Memory B cell (primary cell): ENCODE measurements at regions not wholly inside any gene's neighbourhood (a gene's known extent, or its start where the extent isn't known, plus 50 kb on each side); places are given as distances from the start of the nearest gene placed in this dataset.

Source experiments
- ATAC-seq: fragments of 150-1000 bp; cut with Tn5 transposase; 2 replicates; pipeline ENCODE4 v1.10.0; 2021; ENCODE audit warnings: low read depth, mild to moderate bottlenecking, moderate library complexity
- DNase-seq, 2 donors: peaks; one replicate each; pipeline ENCODE4 v3.0.0; 2022; ENCODE audit warnings: low spot score in 2 of 2
- H3K27ac Mint-ChIP-seq: one replicate; pipeline ENCODE4 v1.8.0; 2022; ENCODE audit warnings: mild to moderate bottlenecking, moderate library complexity, mixed read lengths
- H3K27me3 Mint-ChIP-seq: one replicate; pipeline ENCODE4 v1.8.0; 2022; ENCODE audit warnings: mixed read lengths
- H3K36me3 Mint-ChIP-seq: one replicate; pipeline ENCODE4 v1.8.0; 2022; ENCODE audit warnings: mild to moderate bottlenecking, mixed read lengths
- H3K4me1 Mint-ChIP-seq: one replicate; pipeline ENCODE4 v1.8.0; 2022; ENCODE audit warnings: mixed read lengths
- H3K4me3 Mint-ChIP-seq: one replicate; pipeline ENCODE4 v1.8.0; 2022; ENCODE audit warnings: mild to moderate bottlenecking, moderate library complexity, mixed read lengths
- H3K9me3 Mint-ChIP-seq: one replicate; pipeline ENCODE4 v1.8.0; 2022; ENCODE audit warnings: mixed read lengths

DNA sequence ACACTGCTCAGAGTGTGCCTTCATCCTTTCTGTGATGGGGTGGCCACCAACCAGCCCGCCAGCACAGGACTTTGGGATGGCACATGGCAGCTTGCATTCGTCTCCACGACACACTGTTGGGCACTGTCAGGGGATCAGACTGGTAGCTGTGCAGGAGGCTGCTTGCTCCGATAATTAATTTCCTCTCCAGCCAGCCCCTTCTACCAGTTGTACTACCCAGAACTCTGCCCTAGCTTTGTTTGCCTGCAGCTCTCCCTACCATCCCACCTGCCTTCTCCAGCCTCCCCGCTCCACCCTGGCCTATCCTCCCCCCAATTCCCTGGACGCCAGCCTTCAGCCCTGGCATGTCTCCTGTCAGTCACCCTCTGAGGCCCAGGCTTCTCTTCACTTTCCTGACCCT, 228.3 kb downstream of the TSHZ3 start:
- H3K36me3 Mint-ChIP-seq, result no peaks in the 10 kb centered on the region
- no peak overlapping the region for H3K4me3 Mint-ChIP-seq
- H3K9me3 Mint-ChIP-seq, result peaks cover 9% of the 10 kb centered on the region
- no peak overlapping the region for H3K27ac Mint-ChIP-seq
- DNase-seq (no peak), ATAC-seq (no peak)
- no peaks in the 10 kb centered on the region for H3K27me3 Mint-ChIP-seq
- no peaks in the 10 kb centered on the region for H3K4me1 Mint-ChIP-seq

DNA sequence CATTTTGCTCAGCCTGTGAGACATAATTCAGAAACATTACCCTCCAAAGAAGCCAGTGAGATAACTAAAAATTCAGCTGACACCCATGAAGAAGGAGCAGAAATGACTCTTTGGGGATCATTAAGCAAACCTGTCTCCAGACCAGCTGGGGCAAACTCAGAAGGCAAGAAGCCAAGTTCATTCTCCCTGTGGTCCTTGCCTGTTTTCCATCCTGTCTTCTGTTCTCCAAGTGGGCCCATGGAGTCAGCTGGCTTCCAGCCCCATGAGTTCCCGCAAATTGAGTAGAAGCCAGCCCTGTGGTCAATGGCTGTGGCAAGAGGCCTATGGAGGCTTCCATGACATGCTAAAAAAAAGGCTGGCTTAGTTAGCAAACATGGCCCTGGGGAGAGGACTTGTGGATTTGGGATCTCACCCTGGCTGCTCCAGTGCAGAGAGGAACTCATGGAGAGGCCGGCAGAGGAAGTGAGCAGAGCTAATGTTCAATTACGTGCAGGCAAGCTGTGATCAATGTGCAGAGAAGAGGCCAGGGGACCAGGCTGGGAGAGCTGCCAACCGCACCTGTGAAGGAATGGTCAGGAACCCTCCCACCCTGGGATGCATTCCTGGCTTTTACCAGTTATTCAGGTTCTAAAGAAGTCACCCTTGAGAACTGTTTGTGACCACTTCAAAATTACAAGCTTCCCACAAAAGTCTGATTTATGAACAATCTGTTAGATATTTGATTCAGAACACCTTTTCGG, 229.1 kb downstream of the TSHZ3 start:
- Mint-ChIP-seq H3K9me3 (peaks cover 9% of the 10 kb centered on the region), H3K4me1 (no peaks in the 10 kb centered on the region), H3K4me3 (no peak overlapping the region), H3K27ac (no peak overlapping the region), H3K36me3 (no peaks in the 10 kb centered on the region), H3K27me3 (no peaks in the 10 kb centered on the region)
- DNase-seq (no peak), ATAC-seq (no peak)

DNA sequence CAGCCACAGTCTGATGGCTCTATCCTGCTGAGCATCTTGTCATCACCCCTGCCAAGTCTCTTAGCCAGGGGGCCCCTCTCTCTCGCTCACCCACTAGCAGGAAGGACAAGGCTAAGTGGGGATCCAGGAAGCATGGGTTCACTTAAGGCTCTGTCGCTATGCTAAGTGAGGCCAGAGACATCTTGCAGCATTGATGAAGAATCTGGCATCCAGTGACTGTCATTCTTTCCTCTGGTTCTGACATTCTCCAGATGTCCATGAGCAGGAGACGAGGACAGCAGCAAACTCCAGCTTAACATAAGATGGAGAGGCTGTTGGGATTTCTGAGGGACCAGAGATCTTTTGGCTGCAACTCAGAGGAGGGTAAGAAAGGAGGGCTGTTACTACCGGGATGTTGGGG, 230.2 kb downstream of the TSHZ3 start:
- DNase-seq (no peak), ATAC-seq (no peak)
- Mint-ChIP-seq H3K36me3 (no peaks in the 10 kb centered on the region), H3K4me1 (no peaks in the 10 kb centered on the region), H3K27ac (no peak overlapping the region), H3K4me3 (no peak overlapping the region), H3K27me3 (no peaks in the 10 kb centered on the region), H3K9me3 (peaks cover 11% of the 10 kb centered on the region)

DNA sequence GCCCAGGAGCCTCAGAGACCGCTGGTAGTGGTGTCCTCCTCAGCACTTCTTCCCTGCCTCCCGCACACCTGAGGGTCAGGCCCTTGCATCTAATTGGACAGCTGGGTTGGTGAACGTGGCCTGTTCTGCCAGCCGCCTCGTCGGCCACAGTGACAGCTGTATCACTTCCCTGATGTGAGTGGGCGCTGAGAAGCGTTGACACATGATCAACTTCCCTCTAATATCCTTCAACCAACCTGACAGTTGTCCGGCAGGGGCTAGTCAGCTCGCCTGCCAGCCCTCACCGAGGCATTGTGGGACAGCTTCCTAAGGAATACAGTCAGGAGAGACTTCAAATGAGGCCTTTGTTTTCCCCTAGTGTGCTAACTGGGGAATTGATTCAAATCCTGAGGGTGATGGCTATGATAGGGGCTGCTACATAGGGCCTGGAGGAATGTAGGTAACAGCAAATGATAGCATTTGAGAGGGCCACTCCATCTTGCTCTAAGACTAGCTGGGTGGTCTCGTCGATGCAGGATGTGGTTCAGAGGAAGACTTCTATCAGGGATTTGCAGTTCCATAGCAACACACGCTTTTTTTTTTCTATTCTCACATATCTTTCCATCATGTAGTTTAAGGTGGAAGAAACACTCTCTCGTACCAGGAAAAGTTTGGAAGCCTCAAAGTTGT, 230.8 kb downstream of the TSHZ3 start:
- H3K4me1 Mint-ChIP-seq, result no peaks in the 10 kb centered on the region
- no peak overlapping the region for H3K4me3 Mint-ChIP-seq
- ATAC-seq, result no peak
- no peaks in the 10 kb centered on the region for H3K27me3 Mint-ChIP-seq
- no peak for DNase-seq
- no peak overlapping the region for H3K27ac Mint-ChIP-seq
- no peaks in the 10 kb centered on the region for H3K36me3 Mint-ChIP-seq
- peaks cover 9% of the 10 kb centered on the region for H3K9me3 Mint-ChIP-seq

DNA sequence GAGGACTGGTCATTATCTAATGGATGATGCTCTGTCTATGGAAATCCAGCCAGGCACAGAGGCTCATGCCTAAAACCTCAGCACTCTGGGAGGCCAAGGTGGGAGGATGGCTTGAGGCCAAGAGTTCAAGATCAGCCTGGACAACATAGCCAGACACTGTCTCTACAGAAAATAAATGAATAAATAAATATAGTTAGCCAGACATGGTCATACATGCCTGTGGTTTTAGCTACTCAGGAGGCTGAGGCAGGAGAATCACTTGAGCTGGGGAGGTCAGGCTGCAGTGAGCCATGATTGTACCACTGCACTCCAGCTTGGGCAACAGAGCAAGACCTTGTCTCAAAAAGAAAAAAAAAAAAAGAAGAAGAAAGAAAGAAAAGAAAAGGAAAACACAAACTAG, 234.7 kb downstream of the TSHZ3 start:
- Mint-ChIP-seq H3K27ac (no peak overlapping the region), H3K36me3 (no peaks in the 10 kb centered on the region)
- DNase-seq, result no peak

DNA sequence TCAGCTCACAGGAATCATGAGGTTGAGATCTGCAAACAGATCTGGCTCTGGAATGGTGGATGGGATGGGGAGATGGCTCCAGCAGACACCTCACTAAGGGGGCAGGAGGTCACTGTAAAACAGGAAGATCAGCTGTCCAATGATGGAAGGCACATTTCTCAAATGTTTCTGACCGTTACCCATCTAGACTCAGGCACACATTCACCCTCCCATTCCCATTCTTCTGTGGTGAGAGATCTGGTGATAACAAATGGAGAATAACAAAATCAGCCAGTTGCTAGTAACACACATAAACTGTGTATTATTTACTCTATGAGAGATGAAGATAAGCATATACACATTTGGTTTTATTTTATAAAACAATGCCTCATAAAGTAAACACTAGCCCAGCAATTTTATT, 235.9 kb downstream of the TSHZ3 start:
- no peak overlapping the region for H3K27ac Mint-ChIP-seq
- peaks cover 2% of the 10 kb centered on the region for H3K9me3 Mint-ChIP-seq
- peaks cover 2% of the 10 kb centered on the region for H3K27me3 Mint-ChIP-seq
- H3K4me1 Mint-ChIP-seq, result no peaks in the 10 kb centered on the region
- no peak overlapping the region for H3K4me3 Mint-ChIP-seq
- DNase-seq, result no peak
- no peak for ATAC-seq
- H3K36me3 Mint-ChIP-seq, result no peaks in the 10 kb centered on the region

More for the DNA sequence above, 234.7 kb downstream of the TSHZ3 start:
- Mint-ChIP-seq H3K27me3 (peaks cover 2% of the 10 kb centered on the region), H3K4me1 (no peaks in the 10 kb centered on the region), H3K9me3 (peaks cover 2% of the 10 kb centered on the region), H3K4me3 (no peak overlapping the region)
- ATAC-seq, result no peak

DNA sequence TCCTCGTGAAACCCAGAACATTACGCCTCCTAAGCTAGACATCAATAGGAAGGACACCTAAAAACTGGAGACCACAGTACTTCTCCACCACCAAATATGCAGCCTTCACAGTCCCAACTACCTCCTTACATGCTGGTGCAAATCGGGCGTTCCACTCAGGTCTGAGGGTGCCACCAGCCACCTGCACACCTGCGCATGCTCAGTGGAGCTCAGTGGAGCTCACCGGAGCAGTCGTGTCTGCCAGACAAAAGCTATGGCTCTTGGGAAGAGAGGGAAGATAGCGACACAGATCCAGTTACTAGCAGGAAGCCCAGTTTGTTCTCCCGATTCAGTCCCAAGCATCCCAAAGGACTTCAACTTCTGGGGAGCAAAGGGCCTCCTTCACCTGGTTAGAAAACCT, 237.1 kb downstream of the TSHZ3 start:
- no peak for DNase-seq
- ATAC-seq, result no peak
- H3K4me3 Mint-ChIP-seq, result no peak overlapping the region
- peaks cover 2% of the 10 kb centered on the region for H3K27me3 Mint-ChIP-seq
- peaks cover 2% of the 10 kb centered on the region for H3K9me3 Mint-ChIP-seq
- no peaks in the 10 kb centered on the region for H3K4me1 Mint-ChIP-seq
- no peak overlapping the region for H3K27ac Mint-ChIP-seq
- H3K36me3 Mint-ChIP-seq, result no peaks in the 10 kb centered on the region

DNA sequence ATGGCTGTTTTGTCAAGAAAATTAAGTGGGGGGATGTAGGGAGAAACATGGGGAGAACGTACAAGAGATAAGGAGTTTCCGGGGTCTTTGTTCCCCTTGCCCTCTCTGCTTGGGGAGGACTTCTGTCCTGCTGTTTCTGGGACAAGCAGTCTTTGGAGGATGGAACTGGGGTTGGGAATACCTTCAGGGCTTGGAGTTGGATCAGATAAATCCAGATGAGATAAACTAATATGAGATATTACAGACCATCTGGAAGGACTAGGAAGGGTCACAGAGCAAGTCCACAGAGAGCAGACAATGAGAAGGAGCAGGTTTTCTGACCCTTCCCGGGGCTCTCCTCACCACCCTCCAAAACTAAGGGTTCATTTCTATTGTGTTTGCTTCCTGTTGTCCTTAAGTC, 237.5 kb downstream of the TSHZ3 start:
- peaks cover 2% of the 10 kb centered on the region for H3K9me3 Mint-ChIP-seq
- H3K4me1 Mint-ChIP-seq, result no peaks in the 10 kb centered on the region
- H3K36me3 Mint-ChIP-seq, result no peaks in the 10 kb centered on the region
- DNase-seq (no peak), ATAC-seq (no peak)
- peaks cover 2% of the 10 kb centered on the region for H3K27me3 Mint-ChIP-seq
- H3K27ac Mint-ChIP-seq, result no peak overlapping the region
- no peak overlapping the region for H3K4me3 Mint-ChIP-seq

DNA sequence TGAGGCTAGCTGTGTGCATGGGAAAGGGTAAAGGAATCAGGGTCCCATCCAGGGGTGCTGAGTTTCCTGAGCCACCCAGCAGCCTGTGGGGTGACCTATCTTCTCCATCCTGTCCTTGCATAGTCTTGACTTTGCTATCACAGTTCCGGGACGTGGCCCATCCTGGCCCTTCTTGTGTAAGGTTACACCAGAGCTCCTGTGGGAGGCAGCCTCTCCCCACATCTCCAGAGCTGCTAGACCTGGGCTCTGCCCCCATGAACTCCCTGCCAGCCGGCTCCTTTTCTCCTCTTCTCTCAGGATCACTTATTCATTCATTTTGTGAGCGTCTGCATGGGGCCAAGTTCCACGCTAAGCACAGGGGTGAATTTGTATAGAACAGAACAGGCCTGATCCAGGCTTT, 238.9 kb downstream of the TSHZ3 start:
- peaks cover 2% of the 10 kb centered on the region for H3K27me3 Mint-ChIP-seq
- no peaks in the 10 kb centered on the region for H3K4me1 Mint-ChIP-seq
- peaks cover 2% of the 10 kb centered on the region for H3K9me3 Mint-ChIP-seq
- no peaks in the 10 kb centered on the region for H3K36me3 Mint-ChIP-seq
- no peak for ATAC-seq
- H3K27ac Mint-ChIP-seq, result no peak overlapping the region
- no peak overlapping the region for H3K4me3 Mint-ChIP-seq
- no peak for DNase-seq

DNA sequence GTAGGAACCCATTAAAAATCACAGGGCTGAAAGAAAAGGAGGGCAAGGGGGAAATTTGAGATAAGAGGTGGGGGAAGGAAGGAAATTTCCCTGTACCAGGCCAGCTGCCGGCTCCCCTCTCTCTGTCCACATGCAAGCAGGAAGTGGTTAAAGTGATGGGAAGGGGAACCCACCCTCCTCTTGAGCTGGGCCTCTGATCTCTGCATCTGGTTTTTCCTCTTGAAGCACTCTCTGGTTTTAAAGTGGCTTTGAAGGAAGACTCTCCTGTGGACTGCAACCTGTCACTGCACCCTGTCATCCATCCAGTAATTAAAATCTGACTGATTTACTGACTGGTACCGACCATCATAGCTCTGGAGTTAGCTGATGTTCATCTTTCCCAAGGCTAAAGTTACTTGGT, 239.6 kb downstream of the TSHZ3 start:
- Mint-ChIP-seq H3K36me3 (no peaks in the 10 kb centered on the region), H3K4me1 (no peaks in the 10 kb centered on the region), H3K9me3 (peaks cover 2% of the 10 kb centered on the region), H3K27me3 (peaks cover 2% of the 10 kb centered on the region), H3K4me3 (no peak overlapping the region), H3K27ac (no peak overlapping the region)
- DNase-seq (no peak), ATAC-seq (no peak)

DNA sequence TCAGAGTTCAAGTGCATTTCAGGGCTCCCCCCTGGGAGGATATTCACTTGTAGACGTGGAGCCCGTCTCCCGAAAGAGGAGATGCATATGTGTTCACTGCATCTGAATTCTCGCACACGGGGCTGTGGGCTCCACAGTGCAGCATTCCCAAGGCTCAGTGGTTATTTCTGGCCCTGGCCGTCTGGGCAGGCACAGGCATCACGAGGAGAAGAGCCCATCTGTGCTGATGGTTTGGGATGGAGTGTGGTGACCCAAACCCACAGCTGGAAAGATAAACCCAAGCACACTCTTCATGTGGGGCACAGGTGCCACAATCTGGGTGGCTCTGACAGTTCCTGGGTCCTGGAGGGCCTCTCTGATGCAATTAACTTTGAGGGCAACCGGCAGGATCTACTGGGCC, 242.1 kb downstream of the TSHZ3 start:
- no peaks in the 10 kb centered on the region for H3K9me3 Mint-ChIP-seq
- no peaks in the 10 kb centered on the region for H3K36me3 Mint-ChIP-seq
- no peak overlapping the region for H3K4me3 Mint-ChIP-seq
- no peak for DNase-seq
- H3K27ac Mint-ChIP-seq, result no peak overlapping the region
- H3K27me3 Mint-ChIP-seq, result peaks cover 2% of the 10 kb centered on the region
- no peaks in the 10 kb centered on the region for H3K4me1 Mint-ChIP-seq
- ATAC-seq, result no peak

DNA sequence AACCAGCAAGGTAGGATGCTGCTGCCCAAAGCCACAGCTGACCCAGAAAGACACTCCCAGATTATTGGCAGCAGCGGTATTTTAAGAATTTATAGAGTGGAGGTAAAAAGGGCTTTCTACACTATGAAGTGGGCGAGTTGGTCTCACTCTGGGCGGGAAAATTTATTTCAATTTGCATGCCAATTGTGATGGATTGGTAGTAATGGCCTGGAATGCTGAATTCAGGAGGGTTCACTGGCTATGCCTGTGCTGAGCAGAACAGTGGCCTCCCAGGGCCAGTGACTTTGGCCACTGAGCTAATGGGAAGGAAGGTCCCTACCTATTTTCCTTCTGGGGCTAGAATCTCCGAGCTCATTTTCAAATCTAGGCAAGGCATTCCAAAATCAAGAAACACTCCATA, 243.5 kb downstream of the TSHZ3 start:
- ATAC-seq, result no peak
- no peak overlapping the region for H3K27ac Mint-ChIP-seq
- H3K27me3 Mint-ChIP-seq, result peaks cover 2% of the 10 kb centered on the region
- DNase-seq, result no peak
- no peaks in the 10 kb centered on the region for H3K36me3 Mint-ChIP-seq
- peaks cover 3% of the 10 kb centered on the region for H3K9me3 Mint-ChIP-seq
- no peak overlapping the region for H3K4me3 Mint-ChIP-seq
- H3K4me1 Mint-ChIP-seq, result no peaks in the 10 kb centered on the region

DNA sequence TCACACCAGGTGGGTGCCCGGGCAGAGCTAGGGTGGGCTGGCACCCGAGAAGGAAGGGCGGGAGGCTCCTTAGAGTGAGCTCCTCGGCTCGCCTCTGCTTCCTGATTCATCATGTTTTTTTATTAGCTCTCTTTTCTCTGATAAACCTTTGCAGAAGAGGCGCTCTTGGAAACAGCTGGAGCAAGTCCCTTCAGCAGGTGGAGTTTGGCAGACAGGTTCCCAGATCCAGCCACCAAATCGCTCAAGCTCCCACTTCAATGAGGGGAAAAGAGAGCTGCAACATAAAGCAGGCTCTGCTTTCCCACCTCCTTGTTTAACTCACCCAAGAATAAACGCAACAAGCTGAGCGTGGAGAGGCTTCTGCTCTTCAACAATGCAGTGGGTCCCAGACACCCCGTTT, 244.8 kb downstream of the TSHZ3 start:
- H3K9me3 Mint-ChIP-seq, result peaks cover 3% of the 10 kb centered on the region
- no peaks in the 10 kb centered on the region for H3K27me3 Mint-ChIP-seq
- ATAC-seq (no peak), DNase-seq (no peak)
- H3K36me3 Mint-ChIP-seq, result no peaks in the 10 kb centered on the region
- no peaks in the 10 kb centered on the region for H3K4me1 Mint-ChIP-seq
- no peak overlapping the region for H3K27ac Mint-ChIP-seq
- H3K4me3 Mint-ChIP-seq, result no peak overlapping the region

DNA sequence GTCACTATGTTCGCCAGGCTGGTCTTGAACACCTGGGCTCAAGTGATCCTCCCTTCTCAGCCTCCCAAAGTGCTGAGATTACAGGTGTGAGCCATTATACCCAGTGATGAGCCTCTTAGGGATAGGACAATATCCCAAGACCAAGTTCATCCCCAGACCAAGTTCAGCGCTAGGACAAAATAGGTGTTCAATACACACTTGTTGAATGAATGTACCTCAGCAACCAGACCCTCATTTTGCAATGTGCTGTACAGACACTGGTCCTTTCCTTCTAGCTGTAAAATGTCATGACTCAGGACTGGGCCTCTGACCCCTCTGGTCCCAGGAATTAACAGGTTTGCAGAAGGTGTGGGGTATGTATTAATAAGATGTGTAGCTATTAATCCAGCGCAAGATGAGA, 246.0 kb downstream of the TSHZ3 start:
- no peaks in the 10 kb centered on the region for H3K36me3 Mint-ChIP-seq
- ATAC-seq, result no peak

DNA sequence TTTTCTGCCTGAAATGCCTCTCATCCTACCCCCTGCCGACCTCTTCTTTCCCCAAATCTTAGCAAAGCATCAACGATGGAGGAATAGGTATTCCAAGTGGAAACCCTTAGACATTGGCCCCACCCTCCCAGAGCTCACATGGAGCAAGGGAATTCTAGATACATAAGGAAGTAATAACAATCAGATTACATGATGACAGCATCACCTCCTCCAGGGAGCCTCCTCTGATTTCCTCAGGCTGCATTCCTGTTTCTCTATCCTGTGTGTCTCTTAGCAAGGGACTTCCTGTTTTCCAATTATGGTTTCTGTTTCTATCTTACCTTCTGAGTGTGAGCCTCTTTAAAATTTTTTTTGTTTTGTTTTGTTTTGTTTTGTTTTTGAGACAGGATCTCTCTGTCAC, 246.6 kb downstream of the TSHZ3 start:
- H3K4me1 Mint-ChIP-seq, result no peaks in the 10 kb centered on the region
- ATAC-seq (no peak), DNase-seq (no peak)
- H3K36me3 Mint-ChIP-seq, result no peaks in the 10 kb centered on the region
- H3K27ac Mint-ChIP-seq, result no peak overlapping the region
- no peak overlapping the region for H3K4me3 Mint-ChIP-seq
- peaks cover 3% of the 10 kb centered on the region for H3K9me3 Mint-ChIP-seq
- H3K27me3 Mint-ChIP-seq, result no peaks in the 10 kb centered on the region

More for the DNA sequence above, 246.0 kb downstream of the TSHZ3 start:
- peaks cover 3% of the 10 kb centered on the region for H3K9me3 Mint-ChIP-seq
- no peaks in the 10 kb centered on the region for H3K27me3 Mint-ChIP-seq
- no peak for DNase-seq
- no peaks in the 10 kb centered on the region for H3K4me1 Mint-ChIP-seq
- no peak overlapping the region for H3K27ac Mint-ChIP-seq
- no peak overlapping the region for H3K4me3 Mint-ChIP-seq
